ELR (cell line): ENCODE measurements at regions not wholly inside any gene's neighbourhood (a gene's known extent, or its start where the extent isn't known, plus 50 kb on each side); places are given as distances from the start of the nearest gene placed in this dataset.
A peak's percentile ranks its signal among the peaks of the same experiment; 100 is the strongest.
"Not testable (repeated sequence)": the region's sequence is repeated elsewhere in the genome, so short reads cannot be mapped to it uniquely, and the experiment has no call there.

Experiments
- DNase-seq: peaks from one replicate; pipeline ENCODE4 v3.0.0-alpha.2; 2015; ENCODE audit warnings: low read depth

DNA sequence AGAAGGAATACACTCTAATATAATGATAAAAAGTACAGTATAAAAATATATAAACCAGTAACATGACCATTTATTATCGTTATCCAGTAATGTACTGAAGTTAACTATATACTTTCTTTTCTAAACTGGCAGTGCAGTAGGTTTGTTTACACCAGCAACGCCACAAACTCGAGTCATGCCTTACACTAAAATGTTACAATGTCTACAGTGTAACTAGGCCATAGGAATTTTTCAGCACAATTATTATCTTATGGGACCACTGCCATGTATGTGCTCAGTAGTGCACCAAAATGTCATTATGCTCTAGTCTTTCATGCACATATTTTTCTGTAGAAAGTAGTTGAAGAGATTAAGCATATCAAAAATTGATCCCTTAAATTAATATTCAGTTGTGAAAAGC lies 609.8 kb upstream of the BCHE start:
- peak; percentile 46 for DNase-seq

DNA sequence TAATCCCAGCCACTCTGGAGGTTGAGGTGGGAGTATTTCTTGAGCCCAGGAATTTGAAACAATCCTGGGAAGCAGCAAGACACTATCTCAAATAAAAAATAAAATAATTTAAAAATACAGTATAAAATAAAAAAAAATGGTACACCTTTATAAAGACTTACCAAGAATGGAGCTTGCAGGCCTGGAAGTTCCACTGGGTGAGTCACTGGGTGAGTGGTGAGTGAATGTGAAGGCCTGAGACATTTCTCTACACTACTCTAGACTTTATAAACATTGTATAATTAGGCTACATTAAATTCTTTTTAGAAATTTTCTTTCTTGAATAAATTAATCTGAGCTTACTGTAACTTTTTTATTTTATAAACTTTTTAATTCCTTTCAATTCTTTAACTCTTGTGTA lies 609.1 kb upstream of the BCHE start:
- DNase-seq: peak; percentile 77

DNA sequence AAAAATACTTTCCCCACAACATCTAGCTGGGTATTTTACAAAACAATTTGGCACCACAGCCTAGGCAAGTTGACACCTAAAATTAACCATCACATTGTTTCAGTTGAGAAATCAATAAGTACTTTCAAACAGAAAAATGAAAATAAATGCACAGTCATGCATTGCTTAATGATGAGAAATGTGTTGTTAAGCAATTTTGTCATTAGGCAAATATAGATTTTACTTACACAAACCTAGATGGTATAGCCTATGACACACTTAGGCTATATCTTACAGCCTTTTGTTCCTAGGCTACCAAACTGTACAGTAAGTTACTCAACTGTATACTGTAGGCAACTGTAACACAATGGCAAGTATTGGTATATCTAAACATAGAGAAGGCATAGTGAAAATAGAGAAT lies 608.6 kb upstream of the BCHE start:
- peak; percentile 19 for DNase-seq

DNA sequence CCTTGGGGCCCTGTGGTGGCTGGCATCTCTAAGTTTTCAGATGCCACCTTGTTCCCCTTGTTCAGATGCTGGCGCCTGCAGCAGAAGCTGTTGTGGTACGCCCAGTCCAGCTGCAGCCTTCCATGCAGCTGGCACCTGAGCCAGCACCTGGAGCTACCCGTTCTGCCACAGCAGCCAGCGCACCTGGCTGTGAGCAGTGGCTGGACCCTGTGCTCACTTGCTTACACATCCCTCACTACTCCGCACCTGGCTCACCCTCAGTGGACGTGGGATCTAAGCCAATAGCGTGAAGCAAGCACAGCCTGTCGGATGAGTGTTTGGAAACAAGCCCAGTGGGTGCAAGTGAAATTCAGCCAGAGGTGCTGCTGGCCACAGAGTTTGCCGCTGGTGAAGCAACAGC lies 607.5 kb upstream of the BCHE start:
- DNase-seq: no peak

DNA sequence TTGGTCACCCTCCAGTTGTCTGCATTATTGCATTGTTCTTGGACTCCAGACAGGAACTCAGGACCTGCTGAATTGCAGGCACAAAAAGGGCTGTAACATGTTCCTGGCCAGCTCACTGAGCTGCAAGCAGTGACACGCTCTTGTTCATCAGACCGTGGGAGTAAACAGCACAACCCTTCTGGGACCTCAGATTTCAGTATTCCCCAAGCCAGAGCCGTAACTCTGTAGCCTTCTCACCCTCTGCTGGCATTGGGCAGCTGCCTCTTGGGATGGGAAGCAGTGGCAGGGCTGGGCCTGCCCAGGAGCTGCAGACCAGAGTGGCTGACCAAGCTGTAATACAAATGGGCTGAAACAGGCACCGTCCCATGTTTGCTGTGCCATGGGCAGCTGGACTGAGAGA lies 607.1 kb upstream of the BCHE start:
- DNase-seq: peak; percentile 30

DNA sequence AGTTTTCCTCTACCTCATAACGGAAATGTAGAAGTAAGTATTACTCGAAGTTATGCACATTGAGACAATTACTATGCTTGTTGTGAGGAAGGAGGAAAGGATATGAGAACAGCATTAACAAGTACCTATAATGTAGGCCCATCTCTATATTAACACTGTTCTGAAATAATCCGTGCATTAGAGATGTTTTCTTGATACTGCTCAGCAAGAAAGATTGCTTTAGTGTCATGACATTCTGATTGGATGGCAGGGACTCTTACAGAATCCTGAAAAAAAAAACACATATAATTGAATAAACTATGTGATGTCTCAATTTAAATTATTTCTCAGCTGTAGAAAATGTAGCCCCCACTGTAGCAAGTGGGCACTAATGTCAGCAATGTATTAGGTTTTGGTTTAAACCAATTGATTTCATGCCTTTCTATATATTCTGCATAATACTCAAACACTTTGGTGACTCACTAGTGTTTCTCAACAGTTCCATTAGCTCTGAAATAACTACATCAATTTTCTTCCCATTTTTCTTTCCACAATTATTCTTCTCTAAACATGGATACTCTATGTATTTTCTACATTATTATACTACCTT lies 598.3 kb upstream of the BCHE start:
- peak; percentile 28 for DNase-seq

DNA sequence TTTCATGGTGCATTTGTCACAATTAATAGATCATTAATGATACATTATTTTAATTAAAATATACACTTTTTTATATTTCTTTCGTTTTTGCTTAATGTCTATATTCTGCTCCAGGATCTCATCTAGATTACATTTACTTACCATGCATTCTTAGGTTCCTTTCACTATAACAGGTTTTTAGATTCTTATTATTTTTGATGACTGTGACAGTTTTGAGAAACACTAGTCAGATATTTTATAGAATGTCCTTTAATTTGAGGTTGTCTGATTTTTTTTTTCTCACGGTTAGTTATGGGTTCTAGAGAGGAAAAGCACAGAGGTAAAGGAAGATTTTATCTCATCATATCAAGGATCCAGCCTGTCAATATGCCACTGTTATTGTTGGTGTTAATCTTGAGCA lies 595.8 kb upstream of the BCHE start:
- no peak for DNase-seq

DNA sequence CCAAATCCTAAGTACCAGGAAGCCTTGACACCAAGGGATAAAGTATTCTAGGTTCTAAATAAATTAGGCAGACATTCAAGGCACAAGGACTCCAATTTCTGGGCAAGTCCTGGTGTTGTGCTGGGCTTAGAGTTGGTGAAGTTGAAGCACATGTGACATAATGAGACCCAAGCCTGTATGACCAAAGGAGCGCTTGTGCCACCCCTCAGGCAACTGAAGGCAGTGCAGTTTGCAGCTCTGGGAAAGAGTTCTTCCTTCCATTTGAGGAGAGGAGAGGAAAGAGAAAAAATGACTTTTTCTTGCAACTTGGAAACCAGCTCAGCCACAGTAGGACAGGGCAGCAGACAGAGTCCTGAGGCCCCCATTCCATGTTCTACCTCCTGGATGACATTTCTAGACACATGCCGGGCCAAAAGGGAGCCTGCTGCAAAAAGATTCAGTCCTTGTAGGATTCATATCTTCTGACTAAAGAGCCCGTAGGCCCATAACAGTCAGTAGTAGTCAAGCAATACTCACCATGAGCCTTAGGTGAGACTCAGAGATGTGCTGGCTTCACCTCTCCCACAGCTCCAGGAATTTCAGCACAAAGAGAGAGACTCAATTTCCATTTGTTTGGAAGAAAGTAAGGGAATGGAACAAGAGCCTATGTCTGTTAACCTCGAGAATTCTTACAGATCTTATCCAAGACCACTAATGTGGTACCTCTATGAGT lies 588.8 kb upstream of the BCHE start:
- no peak for DNase-seq

DNA sequence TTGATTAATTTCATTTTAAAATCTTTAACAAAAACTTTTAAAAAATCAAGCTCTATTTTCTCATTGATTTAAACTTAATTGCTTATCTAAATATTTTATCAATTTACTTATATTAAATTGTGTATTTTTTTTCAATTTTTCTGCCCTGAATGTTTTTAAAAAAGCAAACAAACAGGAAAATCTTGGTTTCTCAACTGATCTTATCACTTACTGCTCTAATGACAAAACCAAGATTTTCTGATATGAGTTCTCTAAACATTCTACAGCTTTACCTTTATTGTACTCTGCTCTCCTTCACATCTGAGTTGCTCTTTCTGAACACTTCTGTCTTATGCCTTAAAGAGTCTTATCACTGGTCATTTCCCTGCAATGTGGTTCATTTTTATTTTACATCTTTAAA lies 587.8 kb upstream of the BCHE start:
- no peak for DNase-seq

DNA sequence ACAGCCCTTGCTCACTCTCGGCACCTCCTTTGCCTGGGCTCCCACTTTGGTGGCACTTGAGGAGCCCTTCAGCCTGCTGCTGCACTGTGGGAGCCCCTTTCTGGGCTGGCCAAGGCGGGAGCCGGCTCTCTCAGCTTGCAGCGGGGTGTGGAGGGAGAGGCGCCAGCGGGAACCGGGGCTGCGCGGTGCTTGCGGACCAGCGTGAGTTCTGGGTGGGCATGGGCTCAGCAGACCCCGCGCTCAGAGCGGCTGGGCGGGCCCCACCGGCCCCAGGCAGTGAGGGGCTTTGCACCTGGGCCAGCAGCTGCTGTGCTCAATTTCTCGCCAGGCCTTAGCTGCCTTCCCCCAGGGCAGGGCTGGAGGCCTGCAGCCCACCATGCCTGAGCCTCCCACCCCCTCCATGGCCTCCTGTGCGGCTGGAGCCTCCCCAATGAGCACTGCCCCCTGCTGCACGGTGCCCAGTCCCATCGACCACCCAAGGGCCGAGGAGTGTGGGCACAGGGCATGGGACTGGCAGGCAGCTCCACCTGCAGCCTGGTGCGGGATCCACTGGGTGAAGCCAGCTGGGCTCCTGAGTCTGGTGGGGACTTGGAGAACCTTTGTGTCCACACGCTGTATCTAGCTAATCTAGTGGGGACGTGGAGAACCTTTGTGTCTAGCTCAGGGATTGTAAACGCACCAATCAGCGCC lies 586.7 kb upstream of the BCHE start:
- not testable (repeated sequence) for DNase-seq

DNA sequence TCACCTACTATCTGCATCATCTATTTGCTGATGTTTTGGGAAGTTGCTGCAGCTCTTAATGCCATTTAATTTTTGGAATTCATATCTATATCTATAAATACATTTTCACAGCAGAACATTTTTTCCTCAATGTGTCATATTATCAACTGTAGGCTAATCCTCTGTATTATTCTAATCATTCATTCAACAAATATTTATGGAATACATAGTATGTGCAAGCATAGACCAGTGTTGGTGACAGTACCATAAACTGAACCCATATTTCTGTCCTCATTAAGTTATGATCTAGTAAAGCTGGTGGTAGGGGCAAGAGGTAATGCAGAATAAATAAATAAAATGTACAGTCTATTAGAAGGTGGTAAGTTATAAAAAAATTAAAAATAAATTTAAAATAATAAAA lies 585.3 kb upstream of the BCHE start:
- DNase-seq: no peak

DNA sequence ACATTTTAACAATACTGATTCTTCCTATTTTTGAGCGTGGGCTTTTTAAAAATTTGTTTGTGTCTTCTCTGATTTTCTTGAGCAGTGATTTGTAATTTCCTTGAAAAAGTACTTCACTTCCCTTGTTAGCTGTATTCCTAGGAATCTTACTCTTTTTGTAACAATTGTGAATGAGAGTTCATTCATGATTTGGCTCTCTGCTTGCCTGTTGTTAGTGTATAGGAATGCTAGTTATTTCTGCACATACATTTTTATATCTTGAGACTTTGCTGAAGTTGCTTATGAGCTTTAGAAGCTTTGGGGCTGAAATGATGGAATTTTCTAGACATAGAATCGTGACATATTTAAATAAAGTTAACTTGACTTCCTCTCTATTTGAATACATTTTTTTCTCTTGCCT lies 582.8 kb upstream of the BCHE start:
- no peak for DNase-seq

DNA sequence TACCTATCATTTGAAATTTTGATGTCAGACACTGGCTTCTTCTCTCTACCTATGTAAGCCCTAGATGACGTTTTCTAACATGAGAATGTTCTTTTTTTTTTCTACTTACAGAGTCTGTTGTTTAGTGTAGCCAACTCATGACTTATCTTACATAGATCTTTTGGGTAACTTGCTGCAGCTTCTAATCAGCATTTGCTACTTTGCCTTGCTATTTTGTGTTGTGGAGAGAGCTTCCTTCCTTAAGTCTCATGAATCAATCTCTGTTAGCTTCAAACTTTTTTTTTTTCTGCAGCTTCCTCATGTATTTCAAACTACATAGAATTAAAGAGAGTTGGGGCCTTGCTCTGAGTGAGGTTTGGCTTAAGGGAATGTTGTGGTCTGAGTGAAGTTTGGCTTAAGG lies 568.7 kb upstream of the BCHE start:
- no peak for DNase-seq

DNA sequence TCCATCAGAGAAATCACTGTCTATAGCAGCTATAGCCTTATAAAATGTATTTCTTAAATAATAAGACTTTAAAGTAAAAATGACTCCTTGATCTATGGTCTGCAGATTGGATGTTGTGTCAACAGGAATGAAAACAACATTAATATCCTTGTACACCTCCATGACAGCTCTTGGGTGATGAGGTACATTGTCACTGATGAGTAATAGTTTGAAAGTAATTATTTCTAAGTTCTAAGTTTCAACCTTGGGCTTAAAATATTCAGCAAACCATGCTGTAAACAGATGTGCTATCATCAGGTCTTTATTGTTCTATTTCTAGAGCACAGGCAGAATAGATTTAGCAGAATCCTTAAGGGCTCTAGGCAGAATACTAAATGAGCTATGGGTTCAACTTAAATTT lies 568.2 kb upstream of the BCHE start:
- peak; percentile 24 for DNase-seq

DNA sequence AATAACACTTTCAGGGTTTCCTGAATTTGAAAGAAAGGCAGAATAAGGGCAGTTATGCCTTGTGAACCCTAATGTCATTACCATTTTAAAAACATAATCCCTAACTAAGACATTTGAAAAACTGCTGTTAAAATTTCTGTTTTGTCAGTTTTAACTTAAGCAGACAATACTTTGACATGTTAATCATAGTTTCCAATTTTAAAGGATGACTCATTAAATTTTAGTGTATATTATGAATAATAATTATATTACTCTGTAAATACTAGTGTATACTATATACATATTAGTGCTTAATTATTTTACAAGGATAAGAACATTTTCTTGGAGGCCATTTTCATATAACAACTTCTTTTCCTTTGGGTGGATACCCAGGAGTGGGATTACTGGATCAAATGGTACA lies 553.1 kb upstream of the BCHE start:
- DNase-seq: no peak

DNA sequence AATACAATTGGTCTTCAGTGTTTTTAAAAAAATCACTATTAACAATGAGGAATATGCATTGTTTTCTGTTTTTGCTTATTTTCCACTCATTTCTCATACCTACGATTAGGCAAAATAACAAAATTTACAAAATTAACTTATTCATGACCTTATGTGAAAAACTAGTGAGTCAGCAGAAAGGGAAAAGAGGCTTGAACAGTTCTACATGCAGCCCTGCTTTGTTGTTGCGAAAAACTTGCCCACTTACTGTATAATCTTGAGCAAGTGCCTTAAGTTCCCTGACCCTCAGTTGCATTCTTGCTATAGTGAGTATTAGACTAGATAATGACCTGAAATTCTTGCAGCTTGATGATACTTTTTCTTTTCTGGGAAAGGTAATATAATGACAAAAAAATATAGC lies 551.1 kb upstream of the BCHE start:
- DNase-seq: no peak

DNA sequence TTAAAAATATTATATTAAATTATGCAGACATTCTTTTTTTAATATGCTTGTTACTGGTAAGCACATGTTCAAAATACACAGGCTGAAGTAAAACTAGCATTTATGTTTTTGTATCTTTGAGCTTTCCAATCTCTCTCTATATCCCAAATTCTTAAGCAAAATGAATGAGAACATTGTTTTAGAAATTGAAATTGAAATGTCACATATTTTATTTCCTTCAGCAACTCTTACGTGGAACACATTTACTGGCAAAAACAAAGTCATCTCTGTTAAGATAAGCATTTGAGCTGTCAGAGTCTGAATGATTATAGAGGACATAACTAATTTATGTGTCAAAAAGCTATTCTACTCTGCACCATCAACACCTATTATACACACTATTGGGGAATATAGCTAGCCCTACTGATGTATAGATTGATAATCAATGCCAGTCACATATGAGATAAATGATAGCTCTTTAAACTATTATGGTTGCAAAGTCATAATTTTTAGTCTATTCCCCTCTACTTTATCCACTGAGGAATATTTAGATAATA lies 535.4 kb upstream of the BCHE start:
- no peak for DNase-seq

DNA sequence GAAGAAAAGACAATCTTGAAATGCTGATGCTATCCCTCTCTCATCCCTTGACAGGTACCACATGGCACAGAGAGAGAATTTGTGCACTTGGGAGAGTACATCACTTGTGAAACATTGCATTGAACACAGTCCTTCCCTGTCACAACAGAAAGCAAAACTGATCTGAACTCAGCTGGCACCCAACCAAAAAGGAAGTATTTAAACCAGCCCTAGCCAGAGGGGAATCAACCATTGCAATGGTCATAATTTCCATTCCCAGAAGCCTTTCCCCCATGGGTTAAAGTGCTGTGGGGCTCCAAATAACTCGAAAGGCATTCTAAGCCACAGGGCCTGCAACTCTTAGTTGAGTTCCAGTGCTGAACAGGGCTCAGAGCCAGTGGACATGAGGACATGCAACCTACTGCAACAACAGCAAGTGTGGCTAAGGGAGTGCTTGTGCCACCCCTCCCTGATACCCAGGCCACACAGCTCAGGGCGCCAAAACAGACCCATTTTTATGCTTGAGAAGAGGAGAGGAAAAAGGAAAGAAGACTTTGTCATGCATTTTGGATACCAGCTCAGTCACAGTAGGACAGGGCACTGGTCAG lies 530.8 kb upstream of the BCHE start:
- DNase-seq: peak; percentile 43

DNA sequence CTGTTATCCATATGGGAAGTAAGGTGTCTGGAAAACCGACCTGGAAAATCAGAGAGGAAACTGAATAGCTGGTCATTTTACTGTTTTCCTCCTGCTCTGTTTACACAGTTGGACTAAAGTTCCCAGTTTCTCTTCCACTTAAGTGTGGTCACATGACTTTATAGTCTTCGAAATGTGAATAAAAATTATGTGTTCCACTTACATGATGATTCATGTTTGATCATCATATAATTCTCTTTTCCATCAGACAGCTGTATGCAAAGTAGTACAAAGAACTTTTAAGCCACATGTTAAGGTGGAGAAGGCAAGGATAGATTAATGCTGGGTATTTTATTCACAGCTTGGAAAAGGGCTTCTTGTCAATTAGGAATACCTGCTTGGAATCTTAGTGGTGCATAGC lies 525.5 kb upstream of the BCHE start:
- DNase-seq: peak; percentile 16

DNA sequence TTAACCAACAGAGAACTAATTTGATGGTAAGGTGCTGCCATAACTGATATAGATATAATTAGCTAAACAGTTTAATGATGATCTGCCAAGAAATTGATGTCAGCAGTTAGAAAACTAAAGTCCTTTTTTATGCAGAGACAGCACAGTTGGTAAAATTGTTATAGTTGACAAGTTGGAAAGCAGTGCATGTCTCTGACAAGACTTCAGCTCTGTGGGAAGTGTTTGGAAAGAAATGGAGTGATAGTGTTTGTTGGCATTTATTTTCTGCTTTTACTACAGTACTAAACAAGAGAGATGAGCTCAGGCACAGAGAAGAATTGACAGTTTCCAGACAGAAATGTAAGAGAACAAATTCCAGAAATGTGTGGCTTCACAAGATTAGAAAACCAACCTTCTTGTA lies 523.5 kb upstream of the BCHE start:
- no peak for DNase-seq

DNA sequence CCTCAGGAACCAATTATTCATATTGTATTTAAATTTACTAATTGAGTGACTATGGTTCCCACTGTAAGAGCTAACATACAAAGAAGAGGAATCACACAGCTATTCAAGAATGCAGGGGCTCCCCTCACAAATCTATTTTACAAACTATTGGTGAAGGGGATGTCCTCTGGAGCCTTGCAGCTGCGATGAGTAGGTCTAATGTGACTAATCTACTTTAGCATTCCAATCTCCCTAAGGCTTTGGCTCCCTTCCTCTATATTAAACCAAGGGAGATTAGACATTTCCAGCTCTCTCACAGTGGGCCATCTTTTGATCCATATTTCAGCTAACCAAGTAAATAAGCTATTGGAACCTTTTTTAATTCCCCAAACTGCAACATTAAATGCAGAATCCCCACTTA lies 514.2 kb upstream of the BCHE start:
- DNase-seq: peak; percentile 72

DNA sequence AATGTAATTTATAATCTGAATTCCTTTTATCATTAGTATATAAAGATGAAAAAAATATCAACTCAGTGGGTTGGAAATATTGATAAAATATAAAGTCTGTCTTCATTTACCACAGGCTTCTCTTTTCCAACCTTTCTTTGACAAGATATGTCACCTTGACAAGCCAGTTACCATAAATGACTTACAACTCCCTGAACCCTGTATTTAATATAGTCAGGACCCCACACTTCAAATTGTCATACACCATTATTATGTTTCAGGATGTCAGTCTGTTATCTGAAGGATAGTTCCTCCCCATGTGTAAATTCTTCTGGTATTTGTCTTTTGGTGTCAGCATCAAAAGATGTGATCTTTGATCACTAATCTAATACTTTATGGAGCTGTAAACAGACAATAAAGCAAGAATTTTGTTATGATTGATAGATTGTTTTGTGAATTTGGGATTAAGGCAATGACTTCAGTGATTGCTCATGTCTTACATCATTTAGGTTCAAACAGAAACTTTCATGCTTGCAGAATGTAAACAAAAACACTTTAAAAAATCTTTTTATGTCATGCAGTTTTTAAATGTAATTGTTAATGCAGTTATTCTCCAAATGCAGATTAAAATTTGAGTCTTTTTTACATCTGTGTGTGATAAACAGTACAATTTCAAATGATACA lies 503.5 kb upstream of the BCHE start:
- DNase-seq: no peak

DNA sequence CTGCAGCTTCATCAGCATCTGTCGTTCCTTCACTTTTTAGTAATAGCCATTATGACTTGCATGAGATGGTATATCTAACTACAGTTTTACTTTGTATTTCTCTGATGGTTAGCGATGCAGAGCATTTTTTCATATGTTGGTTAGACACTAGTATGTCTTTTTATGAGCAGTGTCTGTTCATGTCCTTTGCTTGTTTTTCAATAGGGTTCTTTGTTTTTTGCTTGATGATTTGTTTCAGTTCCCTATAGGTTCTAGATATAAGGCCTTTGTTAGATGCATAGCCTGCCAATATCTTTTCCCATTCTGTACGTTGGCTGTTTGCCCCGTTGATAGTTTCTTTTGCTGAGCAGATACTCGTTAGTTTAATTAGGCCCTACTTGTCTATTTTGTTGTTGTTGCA lies 487.2 kb upstream of the BCHE start:
- DNase-seq: no peak
